GM12872 (cell line): ENCODE measurements at regions not wholly inside any gene's neighbourhood (a gene's known extent, or its start where the extent isn't known, plus 50 kb on each side); places are given as distances from the start of the nearest gene placed in this dataset.

Experiments used
- TF ChIP-seq, protein P1 (sequence below): IDR thresholded peaks from 3 replicates; pipeline ENCODE4 v1.5.1; 2011; ENCODE audit warnings: low read depth, mild to moderate bottlenecking, low read length, moderate library complexity; ENCODE audit not compliant: insufficient read depth

DNA sequence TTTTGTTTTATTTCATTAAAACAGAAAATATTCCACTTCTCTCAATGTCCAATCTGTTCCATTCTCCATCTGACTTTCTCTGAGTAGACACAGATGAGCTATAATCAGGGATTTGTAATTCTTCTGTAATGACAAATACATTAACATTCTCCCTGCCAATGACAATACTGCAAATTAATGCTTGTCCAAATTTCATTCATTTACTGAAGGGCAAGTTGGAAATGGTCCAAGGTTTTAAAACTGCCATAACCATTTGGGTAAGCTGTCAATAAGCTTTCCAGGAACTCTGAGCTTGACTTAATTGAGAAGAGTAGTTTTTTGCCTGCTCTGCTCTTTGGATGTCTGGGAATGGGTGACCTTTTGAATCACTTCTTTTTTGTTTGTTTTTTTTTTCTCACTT lies 253.5 kb downstream of the DMRTA1 start:
- TF ChIP-seq, protein P1, sequence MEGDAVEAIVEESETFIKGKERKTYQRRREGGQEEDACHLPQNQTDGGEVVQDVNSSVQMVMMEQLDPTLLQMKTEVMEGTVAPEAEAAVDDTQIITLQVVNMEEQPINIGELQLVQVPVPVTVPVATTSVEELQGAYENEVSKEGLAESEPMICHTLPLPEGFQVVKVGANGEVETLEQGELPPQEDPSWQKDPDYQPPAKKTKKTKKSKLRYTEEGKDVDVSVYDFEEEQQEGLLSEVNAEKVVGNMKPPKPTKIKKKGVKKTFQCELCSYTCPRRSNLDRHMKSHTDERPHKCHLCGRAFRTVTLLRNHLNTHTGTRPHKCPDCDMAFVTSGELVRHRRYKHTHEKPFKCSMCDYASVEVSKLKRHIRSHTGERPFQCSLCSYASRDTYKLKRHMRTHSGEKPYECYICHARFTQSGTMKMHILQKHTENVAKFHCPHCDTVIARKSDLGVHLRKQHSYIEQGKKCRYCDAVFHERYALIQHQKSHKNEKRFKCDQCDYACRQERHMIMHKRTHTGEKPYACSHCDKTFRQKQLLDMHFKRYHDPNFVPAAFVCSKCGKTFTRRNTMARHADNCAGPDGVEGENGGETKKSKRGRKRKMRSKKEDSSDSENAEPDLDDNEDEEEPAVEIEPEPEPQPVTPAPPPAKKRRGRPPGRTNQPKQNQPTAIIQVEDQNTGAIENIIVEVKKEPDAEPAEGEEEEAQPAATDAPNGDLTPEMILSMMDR, result no peak

DNA sequence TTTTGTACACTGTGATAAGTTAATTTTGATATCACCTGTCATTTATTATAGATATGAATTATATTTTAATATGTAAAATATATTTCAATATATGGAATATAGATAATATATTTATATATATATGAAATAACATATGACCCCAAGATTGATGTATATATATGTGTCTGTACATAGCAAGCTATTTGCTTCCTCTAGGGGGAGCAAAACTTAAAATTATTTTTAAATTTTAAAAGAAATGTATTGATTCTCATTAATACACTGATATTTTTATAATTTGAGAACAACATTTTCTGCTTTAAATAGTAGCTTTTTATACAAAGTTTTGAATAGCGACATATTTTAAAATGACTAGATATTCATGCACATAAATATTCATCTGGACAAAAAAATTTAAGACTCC lies 272.0 kb downstream of the DMRTA1 start:
- TF ChIP-seq, protein P1, result peak; percentile 2; the same call in 1 of the 3 replicates

DNA sequence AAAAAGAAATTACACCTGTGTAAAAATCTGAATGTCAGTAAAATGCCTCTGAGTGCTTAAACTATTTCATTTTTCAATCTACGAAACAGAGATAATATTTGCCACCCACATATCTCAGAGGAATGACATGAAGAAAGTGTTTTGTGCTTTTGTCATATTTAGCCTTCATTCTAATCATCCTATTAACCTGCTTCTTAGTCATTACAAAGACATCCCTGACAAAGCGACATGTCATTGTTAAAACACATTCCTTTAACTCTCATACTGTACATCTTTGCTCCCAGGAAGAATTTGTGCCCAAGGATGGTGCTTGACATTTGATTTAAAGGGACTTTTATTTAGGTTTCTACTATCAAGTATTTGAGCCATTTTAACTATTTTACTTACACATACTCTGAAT lies 275.9 kb downstream of the DMRTA1 start:
- TF ChIP-seq, protein P1, result no peak

DNA sequence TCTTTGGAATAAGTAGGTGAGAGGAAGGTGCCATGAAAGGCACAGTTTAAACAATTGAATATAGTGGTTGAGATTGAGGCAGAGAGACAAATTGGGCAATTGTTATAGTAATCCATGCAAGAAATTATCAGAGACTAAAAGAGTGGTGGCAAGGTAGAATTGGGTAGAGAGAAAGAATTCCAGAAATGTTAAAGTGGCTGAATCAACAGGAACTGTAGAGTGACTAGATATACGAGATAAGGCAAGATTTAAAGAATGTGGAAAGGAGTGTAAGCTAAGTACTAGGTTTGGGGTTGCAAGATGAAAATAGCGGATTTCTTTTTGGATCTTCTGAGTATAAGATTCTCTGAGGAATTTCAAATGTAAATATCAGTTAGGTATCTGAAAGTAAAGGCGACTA lies 285.2 kb downstream of the DMRTA1 start:
- TF ChIP-seq, protein P1, result no peak

DNA sequence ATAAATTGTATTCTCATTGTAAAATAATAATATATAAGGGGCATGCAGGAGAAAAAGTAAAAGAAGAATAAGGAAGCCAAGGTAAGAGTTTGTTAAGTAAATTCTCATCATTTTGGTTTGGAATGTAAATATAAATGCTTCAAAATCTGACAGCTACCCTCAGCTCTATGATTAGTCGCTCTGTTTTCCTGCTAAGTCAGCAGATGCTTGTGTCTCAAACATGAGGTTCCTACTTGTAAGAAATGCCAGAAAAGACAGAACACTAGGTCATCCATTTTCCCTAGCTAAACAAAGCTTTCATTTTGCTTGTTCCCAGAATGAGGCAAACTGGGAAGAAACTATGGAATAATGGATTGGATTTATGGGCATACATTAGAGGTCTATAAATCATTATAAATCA lies 293.1 kb downstream of the DMRTA1 start:
- TF ChIP-seq, protein P1, result no peak

DNA sequence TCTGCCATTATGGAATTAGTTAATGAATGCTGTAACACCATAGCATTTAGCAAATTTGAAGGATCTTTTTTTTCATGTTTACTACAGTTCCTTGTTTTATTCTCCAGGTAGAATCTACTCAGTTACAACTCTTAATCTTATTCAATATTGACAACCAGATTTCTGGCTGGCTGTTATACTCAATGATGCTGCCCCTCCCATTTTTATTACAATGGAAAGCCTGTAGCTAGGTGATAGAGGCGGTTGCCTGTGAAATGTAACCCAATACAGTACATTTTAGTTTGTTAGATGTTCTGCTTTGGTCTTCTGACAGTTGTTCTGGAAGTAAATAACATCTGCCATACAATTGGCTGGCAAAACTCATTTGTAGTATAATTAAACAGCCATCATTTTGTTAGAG lies 294.2 kb downstream of the DMRTA1 start:
- TF ChIP-seq, protein P1, result no peak

DNA sequence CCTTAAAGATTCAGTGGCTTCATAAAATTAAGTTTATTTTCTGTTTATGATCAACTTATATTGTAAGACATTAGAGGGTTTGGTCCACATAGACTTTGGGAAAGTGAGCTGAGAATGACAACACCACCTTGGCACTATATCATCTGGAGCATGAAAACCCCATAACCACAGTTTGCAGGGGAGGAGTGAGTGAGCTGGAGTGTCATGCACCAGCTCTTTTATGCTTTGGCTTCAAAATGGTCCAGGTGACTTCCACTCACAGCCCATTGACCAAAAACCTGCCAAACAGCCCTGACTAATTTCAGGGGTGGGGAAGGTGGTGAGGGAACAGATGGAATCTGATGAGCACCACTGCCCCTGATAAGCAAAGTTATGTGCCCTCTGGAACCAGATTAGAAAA lies 295.8 kb downstream of the DMRTA1 start:
- TF ChIP-seq, protein P1, result no peak

DNA sequence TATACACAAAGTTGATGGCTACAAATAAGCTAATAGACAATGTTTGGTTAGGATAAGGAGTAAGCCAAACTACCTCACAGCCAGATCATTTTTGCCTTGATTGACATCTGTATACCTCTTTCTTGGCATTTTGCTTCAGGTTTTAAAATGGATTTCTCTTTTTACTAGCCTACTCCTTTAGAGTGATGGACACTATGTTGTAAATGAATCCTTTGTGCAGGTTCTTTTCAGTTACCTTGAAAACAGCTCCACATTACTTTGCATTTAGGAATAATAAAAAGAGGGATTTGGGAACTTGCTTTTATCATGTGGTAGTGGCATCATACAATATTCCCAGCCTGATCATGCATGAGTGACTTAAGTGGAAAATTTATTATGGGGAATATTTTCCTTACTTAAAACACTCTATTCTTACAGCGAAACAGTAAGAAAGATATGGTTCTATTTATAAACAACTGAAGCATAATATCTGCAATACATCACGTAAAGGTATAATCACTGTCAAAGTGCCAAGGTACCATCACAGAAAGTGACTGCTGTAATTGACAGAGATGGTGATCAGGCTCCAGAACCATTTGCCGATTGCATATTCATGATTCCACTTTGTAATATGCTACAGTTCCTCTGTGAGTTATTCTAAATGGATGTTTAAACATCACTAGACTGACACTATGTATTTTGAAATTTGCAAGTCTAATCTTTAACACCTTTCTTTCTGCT lies 327.0 kb downstream of the DMRTA1 start:
- TF ChIP-seq, protein P1, result no peak
